Upper lobe of right lung (tissue), 1 donor: ENCODE measurements at regions not wholly inside any gene's neighbourhood (a gene's known extent, or its start where the extent isn't known, plus 50 kb on each side); places are given as distances from the start of the nearest gene placed in this dataset.

Experiments used
- ATAC-seq: fragments of 200-7000 bp; cut with Tn5 transposase; one replicate; pipeline ENCODE4 v1.9.1; 2020; ENCODE audit warnings: mild to moderate bottlenecking, moderate library complexity
- DNase-seq: peaks from one replicate; pipeline ENCODE4 v3.0.0-alpha.2; 2020
- H3K27ac ChIP-seq: fragments of 200-600 bp; one replicate; pipeline ENCODE4 v1.8.0; 2022
- H3K27me3 ChIP-seq: fragments of 200-600 bp; one replicate; pipeline ENCODE4 v1.8.0; 2022; ENCODE audit warnings: mild to moderate bottlenecking
- H3K36me3 ChIP-seq: fragments of 200-600 bp; one replicate; pipeline ENCODE4 v1.8.0; 2022
- H3K4me1 ChIP-seq: fragments of 200-600 bp; one replicate; pipeline ENCODE4 v1.8.0; 2022
- H3K4me3 ChIP-seq: fragments of 200-600 bp; one replicate; pipeline ENCODE4 v1.8.0; 2022; ENCODE audit warnings: mild to moderate bottlenecking
- H3K9me3 ChIP-seq: fragments of 200-600 bp; one replicate; pipeline ENCODE4 v1.8.0; 2022
- CTCF ChIP-seq: fragments of 200-600 bp; IDR thresholded peaks from one replicate; pipeline ENCODE4 v1.8.0; 2022; ENCODE audit warnings: antibody characterized with exemption
- intact Hi-C: fragments of 100-400 bp; cut with DNase I; formaldehyde crosslinking; loops from one replicate; pipeline ENCODE4 v1.11.0; 2022
- donor health status: DM: no; HTN: yes; CAD: no; lungs with severe emphysema.

GRCh38 chr11:70619591-70619990, 221.3 kb downstream of the CTTN start:
- Histone ChIP-seq H3K36me3 (no peaks in the 10 kb centered on the region), H3K4me3 (no peak overlapping the region), H3K9me3 (no peaks in the 10 kb centered on the region), H3K27me3 (no peaks in the 10 kb centered on the region), H3K4me1 (no peaks in the 10 kb centered on the region), H3K27ac (no peak overlapping the region)
- intact Hi-C loops, result no loop called here
- DNase-seq, result no peak
- no peak for TF ChIP-seq CTCF
- ATAC-seq, result no peak

GRCh38 chr11:70620510-70621184, 222.3 kb downstream of the CTTN start:
- Histone ChIP-seq H3K27me3 (no peaks in the 10 kb centered on the region), H3K27ac (no peak overlapping the region), H3K9me3 (no peaks in the 10 kb centered on the region), H3K4me3 (no peak overlapping the region), H3K36me3 (no peaks in the 10 kb centered on the region), H3K4me1 (no peaks in the 10 kb centered on the region)
- intact Hi-C loops, result no loop called here
- no peak for TF ChIP-seq CTCF
- ATAC-seq, result no peak
- no peak for DNase-seq

- no peak overlapping the region for H3K27ac ChIP-seq
- TF ChIP-seq CTCF, result no peak
- intact Hi-C loops, result no loop called here
- H3K36me3 ChIP-seq, result no peaks in the 10 kb centered on the region
- no peaks in the 10 kb centered on the region for H3K4me1 ChIP-seq
- ATAC-seq, result no peak
- no peak for DNase-seq
- no peaks in the 10 kb centered on the region for H3K27me3 ChIP-seq
- no peak overlapping the region for H3K4me3 ChIP-seq
- H3K9me3 ChIP-seq, result no peaks in the 10 kb centered on the region
Measured at GRCh38 chr11:70621241-70621640, 222.9 kb downstream of the CTTN start.

- DNase-seq, result no peak
- no peak for TF ChIP-seq CTCF
- H3K4me3 ChIP-seq, result no peak overlapping the region
- H3K36me3 ChIP-seq, result no peaks in the 10 kb centered on the region
- intact Hi-C loops, result no loop called here
- H3K27ac ChIP-seq, result no peak overlapping the region
- H3K27me3 ChIP-seq, result no peaks in the 10 kb centered on the region
- H3K9me3 ChIP-seq, result no peaks in the 10 kb centered on the region
- ATAC-seq, result no peak
- H3K4me1 ChIP-seq, result no peaks in the 10 kb centered on the region
Measured at GRCh38 chr11:70622091-70622490, 223.8 kb downstream of the CTTN start.

DNA sequence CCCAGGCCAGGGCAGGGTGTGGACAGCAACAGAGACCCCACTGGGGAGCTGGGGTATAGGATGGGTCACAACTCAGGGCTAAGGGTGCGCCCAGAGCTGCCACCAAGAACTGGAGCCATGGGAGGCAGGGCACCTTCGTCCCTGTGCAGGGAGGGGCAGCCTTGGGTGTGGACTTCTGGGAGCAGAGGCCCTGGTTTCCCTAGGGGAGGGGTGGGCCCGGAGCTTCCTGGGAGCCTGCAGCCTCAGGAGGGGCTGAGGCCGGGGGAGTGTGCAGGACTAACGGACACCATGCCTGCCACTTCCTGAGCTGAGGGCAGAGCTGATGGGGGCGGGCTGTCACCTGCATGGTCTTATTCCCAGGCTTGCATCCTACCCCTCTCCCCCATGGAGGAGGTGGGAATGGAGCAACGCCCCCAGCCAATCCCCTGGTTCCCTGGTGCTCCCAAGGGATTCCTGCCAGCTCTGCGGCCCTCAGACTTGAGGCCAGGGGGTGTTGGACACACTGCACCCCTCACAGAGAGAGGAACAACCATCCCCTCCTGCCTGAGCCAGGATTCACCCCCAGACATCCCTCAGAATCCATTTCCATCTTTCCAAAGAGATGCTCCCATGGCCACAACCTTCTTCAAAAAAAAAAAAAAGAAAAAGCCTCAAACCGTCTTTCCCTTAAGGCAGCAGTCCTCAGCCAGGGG, 225.7 kb downstream of the CTTN start:
- Histone ChIP-seq H3K36me3 (no peaks in the 10 kb centered on the region), H3K27me3 (no peaks in the 10 kb centered on the region), H3K4me1 (peaks cover 7% of the 10 kb centered on the region), H3K9me3 (no peaks in the 10 kb centered on the region), H3K4me3 (no peak overlapping the region), H3K27ac (no peak overlapping the region)
- ATAC-seq (no peak), DNase-seq (no peak)
- intact Hi-C loops, result no loop called here
- TF ChIP-seq CTCF, result no peak
